ENCODE measurements at regions not wholly inside any gene's neighbourhood (a gene's known extent, or its start where the extent isn't known, plus 50 kb on each side); places are given as distances from the start of the nearest gene placed in this dataset.
A peak's percentile ranks its signal among the peaks of the same experiment; 100 is the strongest.

DNA sequence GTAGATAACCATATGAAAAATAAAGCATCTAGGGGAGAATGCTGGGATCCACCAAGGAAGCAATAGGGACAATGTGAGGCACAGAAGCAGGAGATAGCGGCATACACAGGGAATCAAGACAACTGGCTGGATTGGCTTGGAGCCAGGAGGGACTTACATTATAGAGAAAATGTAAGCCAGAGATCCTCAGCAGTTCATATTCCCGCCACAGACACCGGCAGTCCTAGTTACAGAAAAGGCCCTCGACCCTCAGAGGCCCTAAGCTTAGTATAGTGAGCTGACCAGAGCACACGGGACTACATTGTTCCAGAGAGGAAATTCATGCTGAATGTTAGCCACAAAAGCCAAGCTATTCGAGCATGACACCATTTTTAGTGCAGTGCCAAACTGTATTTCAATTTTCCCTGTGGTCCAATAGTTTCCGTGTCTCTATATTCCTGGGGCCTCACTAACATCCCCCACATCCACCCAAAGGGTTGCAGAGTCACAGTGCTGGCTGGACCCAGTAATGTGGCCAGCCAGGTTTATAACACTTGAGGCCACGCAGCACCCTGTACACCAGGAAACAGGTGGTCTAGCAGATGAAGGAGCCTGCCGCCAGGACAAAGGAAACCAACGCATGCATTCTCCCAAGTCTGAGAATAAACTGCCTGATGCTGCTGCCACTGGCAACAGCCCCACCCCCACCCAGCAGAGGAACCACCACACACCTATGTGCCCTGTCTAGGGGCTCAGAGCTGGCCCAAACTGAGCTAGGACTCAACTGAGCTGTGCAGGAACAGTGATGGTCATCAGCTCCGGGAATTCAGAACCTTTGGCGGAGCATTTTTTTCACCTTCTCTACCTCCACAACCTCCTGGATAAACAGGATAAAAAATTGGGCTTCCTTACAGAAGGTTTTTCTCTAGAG is 693.2 kb upstream of the CHD1 start:
- H3K27me3 Mint-ChIP-seq (ENCODE audit: low read depth), result no peaks in the 10 kb centered on the region
- CTCF ChIA-PET, result no interaction called here
- no peak for TF ChIP-seq ESRRA (CRISPR knock-in tag; IDR thresholded peaks at IDR 0.05; ENCODE audit: borderline replicate concordance)
- TF ChIP-seq, protein P1, sequence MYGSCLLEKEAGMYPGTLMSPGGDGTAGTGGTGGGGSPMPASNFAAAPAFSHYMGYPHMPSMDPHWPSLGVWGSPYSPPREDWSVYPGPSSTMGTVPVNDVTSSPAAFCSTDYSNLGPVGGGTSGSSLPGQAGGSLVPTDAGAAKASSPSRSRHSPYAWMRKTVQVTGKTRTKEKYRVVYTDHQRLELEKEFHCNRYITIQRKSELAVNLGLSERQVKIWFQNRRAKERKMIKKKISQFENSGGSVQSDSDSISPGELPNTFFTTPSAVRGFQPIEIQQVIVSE (CRISPR knock-in tag; IDR thresholded peaks at IDR 0.05; ENCODE audit: borderline replicate concordance), result no peak
- no peak for TF ChIP-seq NFE2L1 (CRISPR knock-in tag; IDR thresholded peaks at IDR 0.05)
- TF ChIP-seq ZNF671 (CRISPR knock-in tag; IDR thresholded peaks at IDR 0.05), result no peak
- TF ChIP-seq, protein P2, sequence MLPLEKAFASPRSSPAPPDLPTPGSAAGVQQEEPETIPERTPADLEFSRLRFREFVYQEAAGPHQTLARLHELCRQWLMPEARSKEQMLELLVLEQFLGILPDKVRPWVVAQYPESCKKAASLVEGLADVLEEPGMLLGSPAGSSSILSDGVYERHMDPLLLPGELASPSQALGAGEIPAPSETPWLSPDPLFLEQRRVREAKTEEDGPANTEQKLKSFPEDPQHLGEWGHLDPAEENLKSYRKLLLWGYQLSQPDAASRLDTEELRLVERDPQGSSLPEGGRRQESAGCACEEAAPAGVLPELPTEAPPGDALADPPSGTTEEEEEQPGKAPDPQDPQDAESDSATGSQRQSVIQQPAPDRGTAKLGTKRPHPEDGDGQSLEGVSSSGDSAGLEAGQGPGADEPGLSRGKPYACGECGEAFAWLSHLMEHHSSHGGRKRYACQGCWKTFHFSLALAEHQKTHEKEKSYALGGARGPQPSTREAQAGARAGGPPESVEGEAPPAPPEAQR (CRISPR knock-in tag; IDR thresholded peaks at IDR 0.05), result no peak
- TF ChIP-seq, protein P3, sequence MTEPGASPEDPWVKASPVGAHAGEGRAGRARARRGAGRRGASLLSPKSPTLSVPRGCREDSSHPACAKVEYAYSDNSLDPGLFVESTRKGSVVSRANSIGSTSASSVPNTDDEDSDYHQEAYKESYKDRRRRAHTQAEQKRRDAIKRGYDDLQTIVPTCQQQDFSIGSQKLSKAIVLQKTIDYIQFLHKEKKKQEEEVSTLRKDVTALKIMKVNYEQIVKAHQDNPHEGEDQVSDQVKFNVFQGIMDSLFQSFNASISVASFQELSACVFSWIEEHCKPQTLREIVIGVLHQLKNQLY (CRISPR knock-in tag; IDR thresholded peaks at IDR 0.05), result no peak
- no peak for TF ChIP-seq GTF2I (CRISPR knock-in tag; conservative IDR thresholded peaks at IDR 0.05)
- no peak for TF ChIP-seq GABPB1 (CRISPR knock-in tag; IDR thresholded peaks at IDR 0.05)
- TF ChIP-seq ZNF121 (CRISPR knock-in tag; IDR thresholded peaks at IDR 0.05), result no peak
- no peak for TF ChIP-seq ZBTB21 (CRISPR knock-in tag; IDR thresholded peaks at IDR 0.05; ENCODE audit: borderline replicate concordance)
- TF ChIP-seq, protein P4, sequence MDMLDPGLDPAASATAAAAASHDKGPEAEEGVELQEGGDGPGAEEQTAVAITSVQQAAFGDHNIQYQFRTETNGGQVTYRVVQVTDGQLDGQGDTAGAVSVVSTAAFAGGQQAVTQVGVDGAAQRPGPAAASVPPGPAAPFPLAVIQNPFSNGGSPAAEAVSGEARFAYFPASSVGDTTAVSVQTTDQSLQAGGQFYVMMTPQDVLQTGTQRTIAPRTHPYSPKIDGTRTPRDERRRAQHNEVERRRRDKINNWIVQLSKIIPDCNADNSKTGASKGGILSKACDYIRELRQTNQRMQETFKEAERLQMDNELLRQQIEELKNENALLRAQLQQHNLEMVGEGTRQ (CRISPR knock-in tag; IDR thresholded peaks at IDR 0.05), result no peak
- TF ChIP-seq SOX15 (CRISPR knock-in tag; IDR thresholded peaks at IDR 0.05), result no peak
- TF ChIP-seq ZNF396 (CRISPR knock-in tag; IDR thresholded peaks at IDR 0.05; ENCODE audit: borderline replicate concordance), result no peak
- no peak for TF ChIP-seq ZNF423 (CRISPR knock-in tag; IDR thresholded peaks at IDR 0.05)
- TF ChIP-seq ZNF138 (CRISPR knock-in tag; conservative IDR thresholded peaks at IDR 0.05), result no peak
- TF ChIP-seq, protein P5, sequence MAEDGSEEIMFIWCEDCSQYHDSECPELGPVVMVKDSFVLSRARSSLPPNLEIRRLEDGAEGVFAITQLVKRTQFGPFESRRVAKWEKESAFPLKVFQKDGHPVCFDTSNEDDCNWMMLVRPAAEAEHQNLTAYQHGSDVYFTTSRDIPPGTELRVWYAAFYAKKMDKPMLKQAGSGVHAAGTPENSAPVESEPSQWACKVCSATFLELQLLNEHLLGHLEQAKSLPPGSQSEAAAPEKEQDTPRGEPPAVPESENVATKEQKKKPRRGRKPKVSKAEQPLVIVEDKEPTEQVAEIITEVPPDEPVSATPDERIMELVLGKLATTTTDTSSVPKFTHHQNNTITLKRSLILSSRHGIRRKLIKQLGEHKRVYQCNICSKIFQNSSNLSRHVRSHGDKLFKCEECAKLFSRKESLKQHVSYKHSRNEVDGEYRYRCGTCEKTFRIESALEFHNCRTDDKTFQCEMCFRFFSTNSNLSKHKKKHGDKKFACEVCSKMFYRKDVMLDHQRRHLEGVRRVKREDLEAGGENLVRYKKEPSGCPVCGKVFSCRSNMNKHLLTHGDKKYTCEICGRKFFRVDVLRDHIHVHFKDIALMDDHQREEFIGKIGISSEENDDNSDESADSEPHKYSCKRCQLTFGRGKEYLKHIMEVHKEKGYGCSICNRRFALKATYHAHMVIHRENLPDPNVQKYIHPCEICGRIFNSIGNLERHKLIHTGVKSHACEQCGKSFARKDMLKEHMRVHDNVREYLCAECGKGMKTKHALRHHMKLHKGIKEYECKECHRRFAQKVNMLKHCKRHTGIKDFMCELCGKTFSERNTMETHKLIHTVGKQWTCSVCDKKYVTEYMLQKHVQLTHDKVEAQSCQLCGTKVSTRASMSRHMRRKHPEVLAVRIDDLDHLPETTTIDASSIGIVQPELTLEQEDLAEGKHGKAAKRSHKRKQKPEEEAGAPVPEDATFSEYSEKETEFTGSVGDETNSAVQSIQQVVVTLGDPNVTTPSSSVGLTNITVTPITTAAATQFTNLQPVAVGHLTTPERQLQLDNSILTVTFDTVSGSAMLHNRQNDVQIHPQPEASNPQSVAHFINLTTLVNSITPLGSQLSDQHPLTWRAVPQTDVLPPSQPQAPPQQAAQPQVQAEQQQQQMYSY (CRISPR knock-in tag; IDR thresholded peaks at IDR 0.05), result no peak
- no peak for TF ChIP-seq CREM (CRISPR knock-in tag; IDR thresholded peaks at IDR 0.05)
- no peak for TF ChIP-seq HMGA2 (CRISPR knock-in tag; IDR thresholded peaks at IDR 0.05)
- TF ChIP-seq, protein P6, sequence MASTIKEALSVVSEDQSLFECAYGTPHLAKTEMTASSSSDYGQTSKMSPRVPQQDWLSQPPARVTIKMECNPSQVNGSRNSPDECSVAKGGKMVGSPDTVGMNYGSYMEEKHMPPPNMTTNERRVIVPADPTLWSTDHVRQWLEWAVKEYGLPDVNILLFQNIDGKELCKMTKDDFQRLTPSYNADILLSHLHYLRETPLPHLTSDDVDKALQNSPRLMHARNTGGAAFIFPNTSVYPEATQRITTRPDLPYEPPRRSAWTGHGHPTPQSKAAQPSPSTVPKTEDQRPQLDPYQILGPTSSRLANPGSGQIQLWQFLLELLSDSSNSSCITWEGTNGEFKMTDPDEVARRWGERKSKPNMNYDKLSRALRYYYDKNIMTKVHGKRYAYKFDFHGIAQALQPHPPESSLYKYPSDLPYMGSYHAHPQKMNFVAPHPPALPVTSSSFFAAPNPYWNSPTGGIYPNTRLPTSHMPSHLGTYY (CRISPR knock-in tag; IDR thresholded peaks at IDR 0.05), result no peak
- no peak for DNase-seq (ENCODE audit: low spot score)
- H3K4me3 Mint-ChIP-seq, result no peak overlapping the region
- H3K9me3 Mint-ChIP-seq, result no peaks in the 10 kb centered on the region
- H3K36me3 Mint-ChIP-seq, result no peaks in the 10 kb centered on the region
- no peak overlapping the region for H3K27ac Mint-ChIP-seq
- POLR2A ChIA-PET, result no interaction called here
- peak; percentile 75 for ATAC-seq
- H3K4me1 Mint-ChIP-seq, result no peaks in the 10 kb centered on the region

All from WTC11 (cell line).